Renal pelvis (tissue), 1 donor: ENCODE measurements at regions not wholly inside any gene's neighbourhood (a gene's known extent, or its start where the extent isn't known, plus 50 kb on each side); places are given as distances from the start of the nearest gene placed in this dataset.

Experiments used
- DNase-seq: peaks from one replicate; pipeline ENCODE4 v3.0.0-alpha.2; 2013

DNA sequence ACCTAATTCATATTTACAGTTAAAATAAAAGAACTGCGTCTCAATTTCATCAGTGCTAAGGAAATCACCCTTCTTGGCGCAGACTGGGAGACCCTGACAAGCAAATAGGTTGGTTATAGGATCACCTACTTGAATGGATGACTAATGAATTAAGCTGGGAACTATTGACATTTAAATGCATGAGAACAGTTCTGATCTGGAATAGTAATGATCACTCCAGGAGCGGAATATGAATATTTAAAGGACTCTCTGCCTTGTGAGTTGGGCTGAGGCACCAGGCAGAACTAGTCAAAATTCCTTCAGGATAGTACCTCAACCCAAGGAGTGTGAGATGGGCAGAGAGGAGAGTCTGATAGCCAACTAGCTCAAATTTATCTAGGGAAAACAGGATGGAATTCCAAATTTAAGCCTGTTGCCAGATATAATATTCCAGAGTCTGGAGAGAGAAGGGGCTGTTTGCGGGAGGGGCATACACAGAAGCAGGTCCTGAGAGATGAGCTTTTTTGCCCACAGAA lies 364.4 kb downstream of the CSNK1G3 start:
- no peak for DNase-seq

DNA sequence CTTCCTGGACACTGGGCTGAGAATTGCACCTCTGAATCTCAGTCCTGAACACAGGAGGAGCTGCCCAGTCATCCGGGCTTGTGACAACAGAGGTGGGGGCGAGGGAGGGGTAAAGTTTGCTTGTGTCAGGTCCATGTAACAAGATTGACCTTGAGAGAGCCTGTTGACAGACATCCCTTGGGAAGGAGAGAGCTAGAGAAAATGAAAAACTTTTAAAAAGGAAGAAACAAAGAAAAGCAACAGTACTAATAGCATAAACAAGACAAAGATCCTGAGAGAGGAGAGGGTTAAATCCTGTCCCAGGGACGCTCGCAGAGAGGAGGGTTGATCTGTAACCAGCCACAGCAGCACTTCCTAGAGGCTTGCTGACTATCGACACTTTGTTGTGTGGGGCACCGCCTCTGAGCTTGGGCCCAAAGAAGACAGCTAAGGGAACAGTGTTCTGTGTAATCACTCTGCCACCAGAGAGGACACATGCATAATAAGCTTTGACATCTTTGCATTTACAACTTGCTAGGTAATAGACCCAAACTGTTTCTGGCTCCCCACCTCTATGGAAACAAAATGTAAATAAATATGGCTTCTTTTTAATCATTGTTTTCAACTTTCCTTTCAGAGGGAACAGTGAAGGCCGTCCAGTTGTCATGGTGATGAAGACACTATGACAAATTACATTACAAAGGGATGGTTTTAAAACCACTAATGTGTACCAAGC lies 363.7 kb downstream of the CSNK1G3 start:
- no peak for DNase-seq

DNA sequence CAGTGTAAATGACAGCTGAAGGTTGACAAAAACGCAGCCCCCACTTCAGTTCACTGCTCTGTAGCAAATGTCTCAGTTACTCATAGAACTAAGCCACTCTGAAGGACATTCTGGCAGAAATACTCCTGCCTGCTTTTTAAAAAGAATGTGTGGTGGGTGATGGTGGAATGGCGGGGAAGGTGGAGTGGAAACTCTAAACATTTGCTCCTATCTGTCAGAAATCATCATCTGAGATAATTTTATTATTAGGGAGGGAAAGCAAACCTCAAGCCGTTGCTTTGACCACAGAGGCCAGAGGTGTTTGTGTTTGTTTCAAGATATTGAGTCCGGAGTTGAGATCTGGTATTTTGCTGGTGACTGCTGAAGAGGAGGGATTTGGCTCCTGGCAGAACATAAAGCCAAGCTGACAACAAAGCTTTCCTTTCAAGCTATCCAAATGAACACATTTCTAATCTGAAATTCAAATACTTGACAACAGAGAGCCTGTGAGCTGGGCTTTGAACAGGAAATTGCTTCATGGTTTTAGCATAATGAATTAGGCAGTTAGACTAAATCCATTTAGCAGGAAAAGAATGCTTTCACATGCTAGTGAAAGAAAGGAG lies 362.7 kb downstream of the CSNK1G3 start:
- no peak for DNase-seq

DNA sequence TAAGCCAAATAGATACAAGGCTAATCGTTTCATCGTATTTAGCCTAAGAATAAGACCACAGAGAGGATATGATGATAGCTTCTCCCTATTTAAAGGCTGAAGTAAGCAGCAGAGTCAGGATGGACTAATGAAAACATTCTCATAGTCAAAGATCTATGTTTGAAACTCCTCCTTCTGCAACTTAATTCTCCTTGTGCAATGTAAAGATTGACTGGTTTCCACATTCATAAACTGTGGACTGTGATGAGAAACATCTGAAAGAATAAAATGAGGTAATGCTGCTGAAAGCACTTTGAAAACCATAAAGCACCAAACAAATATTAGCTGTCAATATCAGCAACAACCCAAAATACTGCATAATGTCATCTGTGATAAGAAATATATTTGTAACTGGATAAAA lies 361.9 kb downstream of the CSNK1G3 start:
- no peak for DNase-seq

DNA sequence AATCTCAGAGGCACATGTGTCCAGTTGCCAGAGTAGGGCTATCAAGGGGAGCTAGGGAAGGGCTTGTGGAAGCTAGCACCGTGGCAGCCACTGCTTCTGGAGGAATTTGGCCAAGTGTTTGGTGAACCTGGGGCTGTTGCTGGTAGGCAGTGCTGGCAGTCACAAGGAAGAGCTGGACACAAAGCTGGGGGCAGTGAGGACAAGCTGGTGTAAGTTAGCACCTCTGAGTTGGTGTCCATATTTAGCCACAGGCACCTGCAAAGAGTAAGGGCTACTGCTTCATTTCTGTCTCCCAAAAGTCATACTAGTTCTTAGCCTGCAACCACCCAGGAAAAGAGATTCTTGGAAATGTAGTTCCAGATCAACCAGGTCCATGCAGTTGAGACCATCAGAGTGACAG lies 359.4 kb downstream of the CSNK1G3 start:
- DNase-seq = no peak

DNA sequence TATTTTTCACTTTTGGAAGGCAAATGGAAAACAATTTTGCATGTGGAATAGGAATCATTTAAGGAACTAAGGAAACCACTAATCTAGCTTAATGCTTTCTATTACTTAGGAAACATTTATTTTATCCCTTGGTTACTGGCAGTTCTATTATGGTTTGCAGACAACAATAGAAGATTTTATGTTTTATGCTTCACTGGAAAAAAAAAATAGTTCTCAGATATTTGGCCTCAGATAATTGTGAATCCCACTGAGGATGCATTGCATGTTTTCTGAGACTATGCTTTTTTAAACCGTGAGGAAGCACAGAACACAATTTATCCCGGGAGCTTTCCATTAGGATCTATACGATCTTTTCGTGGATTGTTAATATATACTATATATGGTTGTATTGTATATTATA lies 356.9 kb downstream of the CSNK1G3 start:
- DNase-seq = no peak

DNA sequence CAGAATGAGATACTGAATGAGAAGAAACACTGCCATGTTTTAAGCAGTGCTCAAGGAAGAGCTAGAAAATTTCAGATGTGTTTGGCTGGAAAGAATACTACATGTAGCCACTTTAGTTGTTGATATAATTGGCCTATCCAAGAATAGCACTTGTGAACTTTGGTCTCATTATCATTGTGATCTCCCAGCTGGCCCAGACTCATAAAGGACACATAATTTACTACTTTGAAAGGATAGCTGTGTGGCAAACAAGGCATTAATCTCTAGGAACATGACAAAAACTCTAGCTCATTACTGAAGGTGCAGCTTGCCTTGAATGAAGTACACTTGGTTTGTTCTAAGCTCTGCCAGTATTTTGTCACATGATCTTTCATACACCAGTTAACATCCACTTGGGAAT lies 356.3 kb downstream of the CSNK1G3 start:
- DNase-seq = no peak

DNA sequence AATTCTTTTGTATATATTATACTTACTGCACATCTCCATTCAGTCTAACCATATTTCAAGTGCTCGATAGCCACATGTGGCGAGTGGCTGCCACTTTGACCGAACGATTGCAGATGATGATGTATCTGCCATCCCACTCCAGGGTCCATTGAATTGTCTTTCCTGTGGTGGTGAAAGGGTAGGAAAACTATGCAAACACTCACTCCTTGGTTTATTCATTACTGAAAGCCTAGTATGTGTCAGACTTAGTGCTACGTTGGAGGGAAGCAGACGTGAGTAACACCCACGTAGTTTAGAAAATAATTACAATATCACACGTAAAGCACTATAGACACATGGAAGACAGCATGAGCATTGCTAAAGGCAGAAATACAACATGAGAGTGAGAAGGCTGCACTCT lies 353.7 kb downstream of the CSNK1G3 start:
- no peak for DNase-seq

DNA sequence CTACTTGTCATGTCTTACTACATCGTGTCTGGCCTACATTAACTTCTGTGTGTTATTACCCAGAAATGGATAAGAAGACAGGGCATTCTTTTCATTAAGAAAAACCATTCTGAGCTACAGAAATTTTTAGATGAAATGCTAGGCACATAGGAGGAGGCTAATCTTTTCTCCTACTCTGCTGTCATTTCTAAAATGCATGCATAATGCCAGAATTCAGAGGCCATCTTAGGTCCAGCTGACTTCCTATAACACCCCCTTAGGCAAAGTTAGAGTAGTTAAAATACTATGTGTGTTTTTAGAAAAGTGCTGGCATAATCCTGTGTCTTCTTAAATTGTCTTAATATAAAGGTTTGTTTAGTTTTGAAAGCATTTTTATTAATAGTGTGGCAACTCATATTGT lies 352.6 kb downstream of the CSNK1G3 start:
- DNase-seq = no peak

DNA sequence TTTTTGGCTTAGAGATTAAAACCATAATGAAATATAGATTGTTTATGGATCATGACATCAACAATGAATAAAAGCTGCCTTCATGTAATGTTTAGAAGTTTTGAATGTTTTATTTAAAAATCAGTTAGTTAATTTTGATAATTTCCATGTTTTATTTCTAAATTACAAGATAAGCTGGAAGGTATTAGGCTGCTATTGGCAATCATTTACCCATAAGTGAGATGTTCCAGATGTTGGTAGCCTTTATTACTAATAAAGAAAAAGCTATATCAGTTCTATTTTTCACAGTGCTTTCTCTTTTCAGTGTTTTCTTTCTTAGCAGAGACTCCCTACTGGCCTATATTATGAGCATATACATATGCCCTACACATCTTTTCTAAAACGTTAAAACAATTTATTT lies 347.0 kb downstream of the CSNK1G3 start:
- no peak for DNase-seq

DNA sequence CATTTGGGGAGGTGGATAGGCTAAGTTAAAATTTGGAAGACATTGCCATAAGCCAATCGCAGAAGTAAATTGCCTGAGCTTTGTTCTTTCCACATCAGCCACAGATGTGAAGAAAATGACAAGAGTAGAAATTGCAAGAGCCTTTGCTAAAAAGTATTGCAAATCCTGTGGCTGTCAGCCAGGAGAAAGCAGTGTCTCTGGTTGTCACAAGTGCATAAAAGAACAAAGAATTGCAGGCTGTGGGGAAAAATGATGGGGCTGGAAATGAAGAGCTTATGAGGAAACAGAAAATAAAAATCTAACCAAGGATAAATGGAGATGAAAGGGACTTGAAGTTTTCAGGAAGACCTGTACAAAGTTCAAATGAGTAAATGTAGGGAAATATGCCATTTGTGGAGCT lies 344.8 kb downstream of the CSNK1G3 start:
- no peak for DNase-seq

DNA sequence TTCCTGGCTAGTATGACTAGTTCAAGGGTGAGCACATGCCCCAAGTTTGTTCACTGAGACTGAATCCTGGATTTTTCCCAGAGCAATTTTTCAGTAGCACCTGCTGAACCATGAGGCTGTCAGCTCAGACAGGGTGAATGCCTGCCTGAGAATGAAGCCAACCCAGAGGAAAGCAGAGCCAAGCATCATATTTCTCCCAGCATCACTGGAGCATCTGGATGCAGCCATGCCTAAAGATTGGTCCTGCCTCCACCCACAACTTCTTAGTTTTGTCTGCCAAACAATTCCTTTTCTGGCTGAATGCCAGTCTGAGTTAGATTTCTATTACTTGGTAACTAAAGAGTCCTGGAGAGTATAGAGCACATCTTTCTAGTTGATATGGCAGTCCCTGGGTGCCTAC lies 343.6 kb downstream of the CSNK1G3 start:
- DNase-seq = peak; percentile 51

DNA sequence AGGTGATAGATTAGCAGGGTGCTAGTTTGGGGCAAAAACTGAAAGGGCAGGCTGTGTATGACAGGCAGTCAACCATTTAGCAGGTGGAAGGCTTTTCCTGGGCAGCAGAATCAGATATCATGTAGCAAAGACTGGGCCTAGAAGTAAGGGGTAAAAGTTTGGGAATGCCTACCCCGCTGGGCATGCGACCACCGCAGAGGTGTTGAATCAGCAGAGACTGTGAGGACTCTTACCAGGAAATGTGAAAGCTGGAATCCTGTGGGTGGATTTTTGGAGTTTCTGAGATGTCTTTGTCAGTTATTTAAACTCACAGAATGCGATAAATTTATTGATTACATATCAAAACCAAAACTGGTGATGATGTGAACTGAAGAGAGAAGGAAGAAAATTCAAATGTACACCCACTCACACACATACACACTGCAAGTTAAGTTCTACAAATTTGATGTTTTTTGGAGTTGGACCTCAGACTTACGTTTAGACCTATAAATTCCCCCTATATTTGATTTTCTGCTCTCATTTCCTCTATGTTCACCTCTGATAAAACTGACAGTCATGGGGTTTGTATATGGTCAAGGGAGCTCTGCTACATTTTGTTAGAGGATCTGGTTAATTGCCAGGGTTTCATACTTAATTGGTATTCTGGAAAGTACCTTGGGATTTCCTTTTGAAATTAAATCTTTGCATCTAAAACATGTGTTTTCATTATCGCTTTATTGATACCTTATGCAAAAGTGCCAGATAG lies 333.6 kb downstream of the CSNK1G3 start:
- DNase-seq = no peak

DNA sequence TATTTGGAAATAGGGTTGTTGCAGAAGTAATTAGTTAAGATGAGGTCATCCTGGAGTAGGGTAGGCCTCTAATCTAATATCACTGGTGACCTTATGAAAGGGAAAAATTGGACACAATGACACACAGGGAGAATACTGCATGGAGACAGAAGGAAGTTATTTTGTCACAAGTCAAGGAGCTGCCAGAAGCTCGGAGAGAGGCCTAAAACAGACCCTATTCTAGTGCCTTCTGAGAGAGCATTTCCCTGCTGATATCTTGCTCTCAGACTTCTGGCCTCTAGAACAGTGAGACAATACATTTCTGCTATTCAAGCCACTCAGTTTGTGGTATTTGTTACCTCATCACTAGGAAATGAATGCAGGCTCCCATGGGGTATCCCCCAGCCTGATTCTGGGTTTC lies 332.9 kb downstream of the CSNK1G3 start:
- DNase-seq = no peak

DNA sequence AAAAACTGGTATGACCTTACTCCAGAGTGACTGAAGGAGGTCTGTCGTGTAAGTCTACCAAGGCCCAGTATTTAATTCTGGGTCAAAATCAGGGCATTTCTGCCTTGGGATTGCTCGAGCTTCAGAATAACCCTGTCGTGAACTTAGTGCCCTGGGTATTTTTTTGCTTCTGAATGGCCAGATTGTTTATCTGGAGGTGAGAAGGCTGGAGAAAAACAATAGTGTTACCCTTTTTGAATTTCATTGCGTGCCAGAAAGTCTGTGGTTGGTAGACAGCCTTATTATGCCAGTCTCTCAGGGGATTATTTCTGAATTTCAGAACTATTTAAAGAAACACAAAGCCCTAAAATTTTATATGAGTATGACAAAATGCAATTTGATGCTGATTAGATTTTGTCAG lies 323.4 kb downstream of the CSNK1G3 start:
- no peak for DNase-seq

DNA sequence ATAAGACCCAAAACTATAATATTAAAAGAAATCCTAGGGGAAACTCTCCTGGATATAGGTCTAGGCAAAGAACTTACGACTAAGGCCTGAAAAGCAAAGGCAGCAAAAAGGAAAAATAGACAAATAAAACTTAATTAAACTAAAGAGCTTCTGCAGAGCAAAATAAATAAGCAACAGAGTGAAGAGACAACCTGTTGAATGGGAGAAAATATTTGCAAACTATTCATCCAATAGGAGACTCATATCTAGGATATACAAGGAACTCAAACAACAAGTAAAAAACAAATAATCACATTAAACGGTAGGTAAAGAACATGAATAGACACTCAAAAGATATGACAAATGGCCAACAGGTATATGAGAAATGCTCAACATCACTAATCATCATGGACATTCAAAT lies 318.6 kb downstream of the CSNK1G3 start:
- DNase-seq = no peak

DNA sequence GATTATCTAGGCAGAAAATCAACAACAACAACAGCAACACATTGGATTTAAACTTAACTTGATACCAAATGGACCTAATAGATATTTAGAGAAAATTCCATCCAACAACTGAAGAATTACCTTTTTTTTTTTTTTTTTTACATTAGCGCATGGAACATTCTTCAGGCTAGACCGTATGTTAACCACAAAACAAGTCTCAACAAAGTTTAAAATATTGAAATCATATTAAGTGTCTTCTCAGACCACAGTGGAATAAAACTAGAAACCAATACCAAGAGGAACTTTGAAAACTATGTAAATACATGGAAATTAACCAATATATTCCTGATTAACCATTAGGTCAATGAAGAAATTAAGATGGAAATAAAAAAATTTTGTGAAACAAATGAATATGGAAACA lies 315.8 kb downstream of the CSNK1G3 start:
- no peak for DNase-seq

DNA sequence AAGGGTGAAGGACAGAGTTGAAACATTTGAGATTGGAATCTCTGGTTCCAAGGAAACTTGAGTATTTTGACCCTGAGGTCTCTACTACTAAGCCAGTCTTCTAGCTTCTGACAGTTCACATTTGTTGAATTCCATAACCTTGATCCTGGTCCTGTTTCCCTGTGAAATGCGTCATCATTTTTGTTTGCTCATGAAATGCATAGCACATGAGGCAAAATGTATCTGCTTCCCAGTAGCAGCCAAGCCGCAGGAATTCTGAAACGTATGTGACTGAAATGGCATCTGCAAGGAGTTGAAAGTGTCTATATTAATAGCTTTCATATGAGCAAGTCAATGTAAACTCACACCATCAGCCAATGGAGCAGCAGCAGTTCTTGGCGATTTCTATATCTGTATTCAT lies 307.9 kb downstream of the CSNK1G3 start:
- no peak for DNase-seq

DNA sequence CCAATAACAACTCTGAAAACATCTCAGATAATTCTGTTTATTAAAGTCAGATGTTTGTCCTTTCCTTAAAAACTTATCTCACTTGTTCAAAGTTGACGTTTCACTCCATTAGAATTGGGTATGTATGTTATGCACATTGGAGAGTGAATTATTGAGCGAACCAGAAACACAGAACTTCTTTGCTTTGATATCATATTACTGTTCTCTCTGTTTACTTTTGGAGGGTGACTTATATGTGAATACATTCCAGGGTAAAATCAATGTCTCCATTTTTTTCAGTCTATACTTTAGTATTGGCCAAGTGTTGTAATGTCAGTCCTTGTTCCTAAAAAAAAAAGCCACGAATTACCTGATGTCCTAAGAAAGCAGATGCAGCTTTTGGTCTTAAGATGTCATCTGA lies 307.4 kb downstream of the CSNK1G3 start:
- no peak for DNase-seq

DNA sequence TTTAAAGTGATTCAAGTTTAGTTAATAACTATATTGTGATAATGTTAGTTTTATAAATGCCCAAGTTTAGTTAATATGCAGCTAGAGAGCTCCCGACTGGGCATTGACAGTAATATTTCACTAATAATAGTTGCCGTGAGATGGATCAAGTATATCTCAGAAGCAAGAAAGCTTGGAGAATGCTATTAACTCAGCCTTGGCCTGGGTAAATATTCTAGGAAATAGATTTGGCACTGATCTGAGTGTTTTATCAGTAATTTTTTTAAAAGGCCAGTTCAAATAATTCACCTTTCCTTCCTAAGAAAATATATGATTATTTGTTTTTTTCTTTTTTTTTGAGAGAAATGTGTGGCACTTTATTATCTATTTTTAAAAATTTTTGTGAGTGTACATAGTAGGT lies 305.3 kb downstream of the CSNK1G3 start:
- DNase-seq = no peak

DNA sequence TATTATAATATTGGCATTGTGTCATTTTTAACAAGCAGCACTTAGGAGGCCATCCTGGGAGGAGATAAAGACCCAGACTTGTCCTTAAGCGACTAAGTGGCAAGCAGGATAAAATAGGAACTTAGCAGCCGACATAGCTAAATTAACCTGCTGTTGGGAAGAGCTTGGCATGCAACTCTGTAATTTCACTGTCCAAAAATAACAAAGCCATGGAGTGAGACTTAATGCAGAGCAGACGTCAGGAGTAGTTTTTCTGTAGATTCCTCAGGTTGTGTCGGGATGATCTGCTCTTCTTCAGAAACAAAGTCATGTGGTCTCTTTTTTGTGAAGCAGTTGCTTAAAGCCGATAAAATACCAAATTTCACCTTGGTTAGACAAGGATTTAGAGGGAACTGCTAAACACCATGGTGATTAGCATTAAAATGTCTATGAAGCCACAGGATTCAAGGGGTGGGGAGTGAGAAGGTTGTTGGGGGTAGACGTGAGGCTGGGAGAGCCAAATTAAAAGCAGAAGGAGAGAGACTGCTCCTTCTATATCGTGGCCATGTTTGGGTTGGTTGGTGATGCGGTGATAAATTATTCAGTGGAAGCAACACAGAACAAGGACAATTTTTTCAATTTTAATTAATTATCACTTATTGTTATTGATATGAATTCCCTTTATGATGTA lies 303.0 kb downstream of the CSNK1G3 start:
- no peak for DNase-seq

DNA sequence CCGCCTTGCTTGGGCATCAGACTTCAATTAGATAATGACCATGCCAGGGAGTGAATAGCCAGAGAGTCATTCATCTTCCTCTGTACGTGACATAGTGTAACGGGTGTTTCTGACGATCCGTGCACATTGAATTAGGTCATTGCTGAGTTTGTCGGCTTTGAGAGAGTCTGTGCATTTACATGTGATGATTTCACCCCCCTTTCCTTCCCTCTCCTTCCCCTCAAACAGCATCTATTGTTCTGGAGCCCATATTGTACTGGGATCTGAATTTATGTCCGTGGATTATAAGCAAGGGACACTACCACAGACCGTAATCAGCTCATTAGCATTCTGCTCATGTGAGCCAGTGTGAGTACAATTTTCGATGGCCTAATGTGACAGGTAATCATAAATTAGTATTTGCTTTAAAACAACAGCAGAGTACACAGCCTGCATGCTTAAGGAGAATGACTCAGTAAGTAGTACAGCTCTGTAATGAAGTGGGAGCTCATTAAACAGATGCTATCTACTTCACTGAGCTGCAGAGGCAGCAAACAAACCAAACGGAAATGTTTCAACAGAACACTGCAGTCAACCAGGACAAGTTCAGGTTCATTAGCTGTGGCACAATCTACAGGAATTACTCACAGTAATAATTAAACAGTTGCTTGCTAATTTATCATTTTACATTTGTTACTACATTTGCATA lies 302.1 kb downstream of the CSNK1G3 start:
- DNase-seq = peak; percentile 69
